Stimulated activated memory B cell treated with anti-CD40 and anti-IgM and Interleukin-4, amounts not matched to agents 10 μg/mL and 1 μg/mL and 100 μg/mL, for 72 hours (primary cell): ENCODE measurements at regions not wholly inside any gene's neighbourhood (a gene's known extent, or its start where the extent isn't known, plus 50 kb on each side); places are given as distances from the start of the nearest gene placed in this dataset.

Source experiments
- ATAC-seq: fragments of 150-1000 bp; cut with Tn5 transposase; 2 replicates; pipeline ENCODE4 v1.10.0; 2021
- H3K27ac Mint-ChIP-seq: one replicate; pipeline ENCODE4 v1.8.0; 2022; ENCODE audit warnings: mild to moderate bottlenecking, mixed read lengths
- H3K27me3 Mint-ChIP-seq: one replicate; pipeline ENCODE4 v1.8.0; 2022; ENCODE audit warnings: mixed read lengths
- H3K36me3 Mint-ChIP-seq: one replicate; pipeline ENCODE4 v1.8.0; 2022; ENCODE audit warnings: mixed read lengths
- H3K4me1 Mint-ChIP-seq: one replicate; pipeline ENCODE4 v1.8.0; 2022; ENCODE audit warnings: mixed read lengths
- H3K4me3 Mint-ChIP-seq: one replicate; pipeline ENCODE4 v1.8.0; 2022; ENCODE audit warnings: mild to moderate bottlenecking, moderate library complexity, mixed read lengths
- H3K9me3 Mint-ChIP-seq: one replicate; pipeline ENCODE4 v1.8.0; 2022; ENCODE audit warnings: mixed read lengths

- H3K36me3 Mint-ChIP-seq: peaks cover 7% of the 10 kb centered on the region
- H3K9me3 Mint-ChIP-seq: peaks cover 11% of the 10 kb centered on the region
- no peaks in the 10 kb centered on the region for H3K4me1 Mint-ChIP-seq
- no peaks in the 10 kb centered on the region for H3K27me3 Mint-ChIP-seq
- no peak overlapping the region for H3K27ac Mint-ChIP-seq
- no peak overlapping the region for H3K4me3 Mint-ChIP-seq
- no peak for ATAC-seq
These were observed 72.4 kb upstream of the HAAO start for GRCh38 chr2:42864641-42865280.

- H3K27ac Mint-ChIP-seq: no peak overlapping the region
These were observed 71.8 kb upstream of the HAAO start for GRCh38 chr2:42864222-42864621.

GRCh38 chr2:42863751-42864150 is 71.4 kb upstream of the HAAO start:
- H3K27ac Mint-ChIP-seq: no peak overlapping the region
- no peak overlapping the region for H3K4me3 Mint-ChIP-seq
- H3K9me3 Mint-ChIP-seq: peaks cover 6% of the 10 kb centered on the region
- peaks cover 2% of the 10 kb centered on the region for H3K36me3 Mint-ChIP-seq
- no peaks in the 10 kb centered on the region for H3K27me3 Mint-ChIP-seq
- no peaks in the 10 kb centered on the region for H3K4me1 Mint-ChIP-seq
- no peak for ATAC-seq

More at GRCh38 chr2:42864222-42864621, 71.8 kb upstream of the HAAO start:
- peaks cover 10% of the 10 kb centered on the region for H3K9me3 Mint-ChIP-seq
- no peak overlapping the region for H3K4me3 Mint-ChIP-seq
- no peaks in the 10 kb centered on the region for H3K4me1 Mint-ChIP-seq
- H3K27me3 Mint-ChIP-seq: no peaks in the 10 kb centered on the region
- no peak for ATAC-seq
- H3K36me3 Mint-ChIP-seq: peaks cover 7% of the 10 kb centered on the region

- no peak overlapping the region for H3K27ac Mint-ChIP-seq
These were observed 70.9 kb upstream of the HAAO start for GRCh38 chr2:42863320-42863719.

GRCh38 chr2:42862669-42863185 is 70.3 kb upstream of the HAAO start:
- no peak overlapping the region for H3K4me3 Mint-ChIP-seq
- no peaks in the 10 kb centered on the region for H3K27me3 Mint-ChIP-seq
- H3K9me3 Mint-ChIP-seq: peaks cover 5% of the 10 kb centered on the region
- no peak for ATAC-seq
- peaks cover 6% of the 10 kb centered on the region for H3K36me3 Mint-ChIP-seq
- no peak overlapping the region for H3K27ac Mint-ChIP-seq
- H3K4me1 Mint-ChIP-seq: no peaks in the 10 kb centered on the region

More at GRCh38 chr2:42863320-42863719, 70.9 kb upstream of the HAAO start:
- Mint-ChIP-seq H3K4me3 (no peak overlapping the region), H3K27me3 (no peaks in the 10 kb centered on the region), H3K9me3 (peaks cover 6% of the 10 kb centered on the region), H3K4me1 (no peaks in the 10 kb centered on the region), H3K36me3 (peaks cover 2% of the 10 kb centered on the region)
- no peak for ATAC-seq

GRCh38 chr2:42861321-42861720 is 68.9 kb upstream of the HAAO start:
- H3K27me3 Mint-ChIP-seq: no peaks in the 10 kb centered on the region
- H3K9me3 Mint-ChIP-seq: peaks cover 5% of the 10 kb centered on the region
- ATAC-seq: no peak
- H3K4me1 Mint-ChIP-seq: no peaks in the 10 kb centered on the region
- no peak overlapping the region for H3K4me3 Mint-ChIP-seq
- no peak overlapping the region for H3K27ac Mint-ChIP-seq
- peaks cover 6% of the 10 kb centered on the region for H3K36me3 Mint-ChIP-seq

- H3K27ac Mint-ChIP-seq: no peak overlapping the region
- H3K36me3 Mint-ChIP-seq: peaks cover 6% of the 10 kb centered on the region
- no peak for ATAC-seq
- no peaks in the 10 kb centered on the region for H3K4me1 Mint-ChIP-seq
- peaks cover 5% of the 10 kb centered on the region for H3K9me3 Mint-ChIP-seq
- no peaks in the 10 kb centered on the region for H3K27me3 Mint-ChIP-seq
- H3K4me3 Mint-ChIP-seq: no peak overlapping the region
These were observed 68.1 kb upstream of the HAAO start for GRCh38 chr2:42860319-42861094.

- ATAC-seq: no peak
- Mint-ChIP-seq H3K9me3 (peaks cover 5% of the 10 kb centered on the region), H3K4me1 (no peaks in the 10 kb centered on the region), H3K36me3 (peaks cover 6% of the 10 kb centered on the region), H3K27me3 (no peaks in the 10 kb centered on the region), H3K27ac (no peak overlapping the region), H3K4me3 (no peak overlapping the region)
These were observed 67.4 kb upstream of the HAAO start for GRCh38 chr2:42859791-42860190.

GRCh38 chr2:42859006-42859552 is 66.7 kb upstream of the HAAO start:
- Mint-ChIP-seq H3K4me1 (no peaks in the 10 kb centered on the region), H3K27ac (no peak overlapping the region), H3K9me3 (peaks cover 5% of the 10 kb centered on the region), H3K4me3 (no peak overlapping the region), H3K36me3 (peaks cover 6% of the 10 kb centered on the region), H3K27me3 (no peaks in the 10 kb centered on the region)
- ATAC-seq: no peak

GRCh38 chr2:42858140-42859005 is 66.0 kb upstream of the HAAO start:
- Mint-ChIP-seq H3K36me3 (peaks cover 6% of the 10 kb centered on the region), H3K4me3 (no peak overlapping the region), H3K27ac (no peak overlapping the region), H3K9me3 (peaks cover 5% of the 10 kb centered on the region), H3K27me3 (no peaks in the 10 kb centered on the region), H3K4me1 (no peaks in the 10 kb centered on the region)
- no peak for ATAC-seq

GRCh38 chr2:42856891-42857632 is 64.7 kb upstream of the HAAO start:
- peaks cover 5% of the 10 kb centered on the region for H3K9me3 Mint-ChIP-seq
- ATAC-seq: no peak
- peaks cover 6% of the 10 kb centered on the region for H3K36me3 Mint-ChIP-seq
- no peaks in the 10 kb centered on the region for H3K27me3 Mint-ChIP-seq
- H3K27ac Mint-ChIP-seq: no peak overlapping the region
- H3K4me3 Mint-ChIP-seq: no peak overlapping the region
- no peaks in the 10 kb centered on the region for H3K4me1 Mint-ChIP-seq

- Mint-ChIP-seq H3K9me3 (peaks cover 5% of the 10 kb centered on the region), H3K4me1 (no peaks in the 10 kb centered on the region), H3K4me3 (no peak overlapping the region), H3K27ac (no peak overlapping the region), H3K27me3 (no peaks in the 10 kb centered on the region), H3K36me3 (peaks cover 6% of the 10 kb centered on the region)
- no peak for ATAC-seq
These were observed 63.9 kb upstream of the HAAO start for GRCh38 chr2:42856106-42856860.

GRCh38 chr2:42855221-42855970 is 63.0 kb upstream of the HAAO start:
- Mint-ChIP-seq H3K4me3 (no peak overlapping the region), H3K36me3 (peaks cover 6% of the 10 kb centered on the region), H3K27me3 (no peaks in the 10 kb centered on the region), H3K4me1 (no peaks in the 10 kb centered on the region), H3K27ac (no peak overlapping the region), H3K9me3 (peaks cover 5% of the 10 kb centered on the region)
- ATAC-seq: no peak
